ENCODE measurements at regions not wholly inside any gene's neighbourhood (a gene's known extent, or its start where the extent isn't known, plus 50 kb on each side); places are given as distances from the start of the nearest gene placed in this dataset.
"Not testable (repeated sequence)": the region's sequence is repeated elsewhere in the genome, so short reads cannot be mapped to it uniquely, and the experiment has no call there.

- H3K4me3 ChIP-seq (ENCODE audit: low read depth, low read length): no peak overlapping the region
- ChIA-PET POLR2A (no interaction called here), CTCF (no interaction called here)
- no peak for DNase-seq (ENCODE audit: low read depth, low spot score)
- TF ChIP-seq, protein P1, sequence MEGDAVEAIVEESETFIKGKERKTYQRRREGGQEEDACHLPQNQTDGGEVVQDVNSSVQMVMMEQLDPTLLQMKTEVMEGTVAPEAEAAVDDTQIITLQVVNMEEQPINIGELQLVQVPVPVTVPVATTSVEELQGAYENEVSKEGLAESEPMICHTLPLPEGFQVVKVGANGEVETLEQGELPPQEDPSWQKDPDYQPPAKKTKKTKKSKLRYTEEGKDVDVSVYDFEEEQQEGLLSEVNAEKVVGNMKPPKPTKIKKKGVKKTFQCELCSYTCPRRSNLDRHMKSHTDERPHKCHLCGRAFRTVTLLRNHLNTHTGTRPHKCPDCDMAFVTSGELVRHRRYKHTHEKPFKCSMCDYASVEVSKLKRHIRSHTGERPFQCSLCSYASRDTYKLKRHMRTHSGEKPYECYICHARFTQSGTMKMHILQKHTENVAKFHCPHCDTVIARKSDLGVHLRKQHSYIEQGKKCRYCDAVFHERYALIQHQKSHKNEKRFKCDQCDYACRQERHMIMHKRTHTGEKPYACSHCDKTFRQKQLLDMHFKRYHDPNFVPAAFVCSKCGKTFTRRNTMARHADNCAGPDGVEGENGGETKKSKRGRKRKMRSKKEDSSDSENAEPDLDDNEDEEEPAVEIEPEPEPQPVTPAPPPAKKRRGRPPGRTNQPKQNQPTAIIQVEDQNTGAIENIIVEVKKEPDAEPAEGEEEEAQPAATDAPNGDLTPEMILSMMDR (IDR thresholded peaks at IDR 0.05; ENCODE audit: insufficient read depth, low read length, missing control alignments): no peak
Observed at GRCh38 chr15:54803134-54803808, 393.5 kb downstream of the RSL24D1 start.

DNA sequence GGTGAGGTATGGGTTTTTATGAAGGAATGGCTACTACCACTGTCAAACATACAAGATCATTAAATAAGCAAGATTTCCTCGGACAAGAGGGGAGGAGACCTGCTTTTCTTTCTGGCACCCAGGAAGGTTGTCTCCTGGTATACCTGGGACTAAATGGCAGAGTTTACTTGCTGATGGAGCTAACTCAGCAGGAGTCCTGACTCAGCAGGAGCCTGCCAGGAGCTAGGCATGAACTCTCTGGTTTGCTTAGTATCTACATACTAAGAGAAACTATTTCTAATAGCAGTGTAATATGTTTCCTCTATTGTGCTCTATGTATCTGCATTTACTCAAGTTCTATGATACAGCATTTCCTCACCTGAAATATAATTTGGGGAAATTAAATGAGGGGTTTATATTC is 404.2 kb downstream of the RSL24D1 start:
- CTCF ChIA-PET: no interaction called here
- H3K4me3 ChIP-seq (ENCODE audit: low read depth, low read length): no peak overlapping the region
- TF ChIP-seq, protein P1 (IDR thresholded peaks at IDR 0.05; ENCODE audit: insufficient read depth, low read length, missing control alignments): no peak
- no peak for DNase-seq (ENCODE audit: low read depth, low spot score)
- POLR2A ChIA-PET: no interaction called here

GRCh38 chr15:54790693-54791092 is 406.0 kb downstream of the RSL24D1 start:
- DNase-seq (ENCODE audit: low read depth, low spot score): no peak
- H3K4me3 ChIP-seq (ENCODE audit: low read depth, low read length): no peak overlapping the region
- ChIA-PET POLR2A (no interaction called here), CTCF (no interaction called here)
- TF ChIP-seq, protein P1 (IDR thresholded peaks at IDR 0.05; ENCODE audit: insufficient read depth, low read length, missing control alignments): no peak

DNA sequence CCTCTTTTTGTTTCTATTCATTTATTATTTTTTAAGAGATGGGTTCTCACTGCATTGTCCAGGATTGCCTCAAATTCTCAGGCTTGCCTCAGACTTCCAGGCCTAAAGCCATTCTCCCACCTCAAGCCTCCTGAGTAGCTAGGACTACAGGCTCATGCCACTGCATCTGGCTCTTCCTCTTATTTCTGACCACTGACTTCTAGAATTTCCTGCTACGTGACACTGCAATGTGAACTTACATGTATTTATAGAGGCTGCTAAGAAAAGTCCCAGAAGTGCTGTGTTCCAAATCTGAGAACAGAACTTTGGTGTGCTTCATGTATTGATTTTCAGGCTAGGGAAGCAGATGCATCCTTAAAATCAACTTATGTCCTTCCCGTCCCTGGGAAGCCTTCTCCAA is 407.4 kb downstream of the RSL24D1 start:
- TF ChIP-seq, protein P1 (IDR thresholded peaks at IDR 0.05; ENCODE audit: insufficient read depth, low read length, missing control alignments): no peak
- ChIA-PET CTCF (no interaction called here), POLR2A (no interaction called here)
- no peak overlapping the region for H3K4me3 ChIP-seq (ENCODE audit: low read depth, low read length)
- DNase-seq (ENCODE audit: low read depth, low spot score): no peak

GRCh38 chr15:54781220-54781619 is 415.5 kb downstream of the RSL24D1 start:
- H3K4me3 ChIP-seq (ENCODE audit: low read depth, low read length); DNase-seq (ENCODE audit: low read depth, low spot score); POLR2A ChIA-PET; CTCF ChIA-PET: not testable (repeated sequence)

- DNase-seq (ENCODE audit: low read depth, low spot score): no peak
- no peak overlapping the region for H3K4me3 ChIP-seq (ENCODE audit: low read depth, low read length)
- CTCF ChIA-PET: no interaction called here
- POLR2A ChIA-PET: no interaction called here
- TF ChIP-seq, protein P1 (IDR thresholded peaks at IDR 0.05; ENCODE audit: insufficient read depth, low read length, missing control alignments): no peak
Observed at GRCh38 chr15:54779271-54779670, 417.5 kb downstream of the RSL24D1 start.

DNA sequence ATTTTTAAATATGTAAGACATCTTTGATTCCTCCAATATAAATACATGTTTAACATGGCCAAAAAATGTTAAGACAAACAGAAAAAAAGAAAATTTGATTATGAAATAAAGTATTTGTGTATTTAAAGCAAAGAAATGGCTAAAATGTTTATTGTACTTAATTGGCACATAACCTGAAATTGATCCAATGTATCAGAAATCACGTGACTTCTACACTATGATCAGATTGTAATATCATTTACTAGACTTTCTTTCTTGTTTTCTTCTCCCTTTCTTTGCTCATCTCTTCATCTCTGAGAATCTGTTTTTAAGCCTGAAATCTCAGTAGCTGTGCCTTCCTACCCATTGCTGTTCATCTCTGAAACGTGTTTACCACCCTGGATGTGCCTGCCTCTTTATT is 420.3 kb downstream of the RSL24D1 start:
- POLR2A ChIA-PET: no interaction called here

More for the DNA sequence above, 420.3 kb downstream of the RSL24D1 start:
- CTCF ChIA-PET: no interaction called here
- DNase-seq (ENCODE audit: low read depth, low spot score): no peak
- no peak overlapping the region for H3K4me3 ChIP-seq (ENCODE audit: low read depth, low read length)
- TF ChIP-seq, protein P1 (IDR thresholded peaks at IDR 0.05; ENCODE audit: insufficient read depth, low read length, missing control alignments): no peak

Data from AG04449 (cell line).